ENCODE measurements at regions not wholly inside any gene's neighbourhood (a gene's known extent, or its start where the extent isn't known, plus 50 kb on each side); places are given as distances from the start of the nearest gene placed in this dataset.

- TF ChIP-seq CTCF (IDR thresholded peaks at IDR 0.05; ENCODE audit: insufficient read depth, low read length, poor library complexity, severe bottlenecking), result no peak
- no peaks in the 10 kb centered on the region for H3K27me3 ChIP-seq (replicated peaks; ENCODE audit: control insufficient read depth, insufficient read depth, low read length)
- no peaks in the 10 kb centered on the region for H3K36me3 ChIP-seq (ENCODE audit: control insufficient read depth, insufficient read depth, low read length)
- H3K4me3 ChIP-seq (replicated peaks; ENCODE audit: low read depth, low read length), result no peak overlapping the region
- DNase-seq (ENCODE audit: extremely low read depth, insufficient read length), result no peak
These were observed 76.0 kb upstream of the GRK3 start for GRCh38 chr22:25488244-25489020.

- no peak for TF ChIP-seq CTCF (IDR thresholded peaks at IDR 0.05; ENCODE audit: insufficient read depth, low read length, poor library complexity, severe bottlenecking)
- H3K27me3 ChIP-seq (replicated peaks; ENCODE audit: control insufficient read depth, insufficient read depth, low read length), result no peaks in the 10 kb centered on the region
- no peak for DNase-seq (ENCODE audit: extremely low read depth, insufficient read length)
These were observed 74.5 kb upstream of the GRK3 start for GRCh38 chr22:25489947-25490346.

GRCh38 chr22:25490896-25491295 is 73.6 kb upstream of the GRK3 start:
- H3K27me3 ChIP-seq (replicated peaks; ENCODE audit: control insufficient read depth, insufficient read depth, low read length), result no peaks in the 10 kb centered on the region
- no peak overlapping the region for H3K4me3 ChIP-seq (replicated peaks; ENCODE audit: low read depth, low read length)
- DNase-seq (ENCODE audit: extremely low read depth, insufficient read length), result no peak
- no peak for TF ChIP-seq CTCF (IDR thresholded peaks at IDR 0.05; ENCODE audit: insufficient read depth, low read length, poor library complexity, severe bottlenecking)
- no peaks in the 10 kb centered on the region for H3K36me3 ChIP-seq (ENCODE audit: control insufficient read depth, insufficient read depth, low read length)

More at GRCh38 chr22:25489947-25490346, 74.5 kb upstream of the GRK3 start:
- H3K36me3 ChIP-seq (ENCODE audit: control insufficient read depth, insufficient read depth, low read length), result no peaks in the 10 kb centered on the region
- no peak overlapping the region for H3K4me3 ChIP-seq (replicated peaks; ENCODE audit: low read depth, low read length)

GRCh38 chr22:25492162-25492561 is 72.3 kb upstream of the GRK3 start:
- DNase-seq (ENCODE audit: extremely low read depth, insufficient read length), result no peak
- Histone ChIP-seq H3K4me3 (replicated peaks; ENCODE audit: low read depth, low read length) (no peak overlapping the region), H3K36me3 (ENCODE audit: control insufficient read depth, insufficient read depth, low read length) (no peaks in the 10 kb centered on the region), H3K27me3 (replicated peaks; ENCODE audit: control insufficient read depth, insufficient read depth, low read length) (no peaks in the 10 kb centered on the region)
- TF ChIP-seq CTCF (IDR thresholded peaks at IDR 0.05; ENCODE audit: insufficient read depth, low read length, poor library complexity, severe bottlenecking), result no peak

GRCh38 chr22:25492841-25493734 is 71.4 kb upstream of the GRK3 start:
- no peaks in the 10 kb centered on the region for H3K36me3 ChIP-seq (ENCODE audit: control insufficient read depth, insufficient read depth, low read length)
- no peak overlapping the region for H3K4me3 ChIP-seq (replicated peaks; ENCODE audit: low read depth, low read length)
- no peaks in the 10 kb centered on the region for H3K27me3 ChIP-seq (replicated peaks; ENCODE audit: control insufficient read depth, insufficient read depth, low read length)
- TF ChIP-seq CTCF (IDR thresholded peaks at IDR 0.05; ENCODE audit: insufficient read depth, low read length, poor library complexity, severe bottlenecking), result no peak
- no peak for DNase-seq (ENCODE audit: extremely low read depth, insufficient read length)

All from GM06990 (cell line).